Spinal cord (tissue), 9 donors: ENCODE measurements at regions not wholly inside any gene's neighbourhood (a gene's known extent, or its start where the extent isn't known, plus 50 kb on each side); places are given as distances from the start of the nearest gene placed in this dataset.

Experiments
- DNase-seq, 6 donors: peaks; one replicate each; pipeline versions ENCODE4 v3.0.0 to v3.0.0-alpha.2; 2013 to 2015; ENCODE audit warnings: low spot score in 6 of 6, low read depth in 4 of 6
- H3K27ac ChIP-seq: one replicate; pipeline ENCODE4 v1.5.1; 2013; ENCODE audit warnings: low read depth, low read length, control low read depth
- H3K27me3 ChIP-seq: one replicate; pipeline ENCODE4 v1.6.1; 2013; ENCODE audit warnings: low read length; ENCODE audit not compliant: control insufficient read depth, insufficient read depth
- H3K36me3 ChIP-seq: one replicate; pipeline ENCODE4 v1.6.1; 2013; ENCODE audit warnings: low read length; ENCODE audit not compliant: control insufficient read depth, insufficient read depth
- H3K4me1 ChIP-seq: one replicate; pipeline ENCODE4 v1.6.1; 2013; ENCODE audit warnings: low read length; ENCODE audit not compliant: control insufficient read depth, insufficient read depth
- H3K4me3 ChIP-seq: one replicate; pipeline ENCODE4 v1.5.1; 2013; ENCODE audit warnings: low read depth, low read length, control low read depth
- H3K9me3 ChIP-seq: one replicate; pipeline ENCODE4 v1.6.1; 2013; ENCODE audit warnings: low read length; ENCODE audit not compliant: control insufficient read depth, insufficient read depth
- WGBS: methylation state at CpG from one replicate; pipeline ENCODE4 v1.1.5; 2013; ENCODE audit warnings: missing lambda C conversion rate; ENCODE audit not compliant: insufficient coverage; 5-methylcytosine and 5-hydroxymethylcytosine counted together
- donor health status: healthy.

DNA sequence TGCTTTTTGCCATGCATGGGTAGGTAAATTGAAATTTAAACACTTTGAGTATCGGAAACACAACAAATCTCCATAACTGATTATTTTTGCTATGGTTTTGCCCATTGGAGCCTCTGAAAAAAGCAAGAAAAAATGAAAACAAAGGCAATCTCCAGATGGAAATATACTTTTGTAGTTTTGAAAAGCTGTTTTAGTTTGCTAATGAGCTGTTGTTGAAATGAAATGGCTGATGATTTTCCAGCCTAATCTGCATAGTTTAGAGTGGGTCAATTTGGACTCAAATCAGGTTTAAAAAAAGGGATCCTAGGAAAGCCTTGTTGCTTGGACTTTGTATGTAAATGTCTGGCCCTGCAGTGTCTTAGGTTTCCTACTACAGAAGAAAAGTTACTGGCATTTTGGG is 285.8 kb downstream of the CAAP1 start:
- no peaks in the 10 kb centered on the region for H3K27me3 ChIP-seq
- peak in 2 of 6 donors; percentile 9 to 15 for DNase-seq
- no peaks in the 10 kb centered on the region for H3K4me1 ChIP-seq
- no CpG with 5 or more reads among the region's 1 CpG for WGBS
- no peaks in the 10 kb centered on the region for H3K9me3 ChIP-seq
- H3K36me3 ChIP-seq: no peaks in the 10 kb centered on the region
- H3K27ac ChIP-seq: peak overlapping the region; percentile 11
- H3K4me3 ChIP-seq: no peak overlapping the region

DNA sequence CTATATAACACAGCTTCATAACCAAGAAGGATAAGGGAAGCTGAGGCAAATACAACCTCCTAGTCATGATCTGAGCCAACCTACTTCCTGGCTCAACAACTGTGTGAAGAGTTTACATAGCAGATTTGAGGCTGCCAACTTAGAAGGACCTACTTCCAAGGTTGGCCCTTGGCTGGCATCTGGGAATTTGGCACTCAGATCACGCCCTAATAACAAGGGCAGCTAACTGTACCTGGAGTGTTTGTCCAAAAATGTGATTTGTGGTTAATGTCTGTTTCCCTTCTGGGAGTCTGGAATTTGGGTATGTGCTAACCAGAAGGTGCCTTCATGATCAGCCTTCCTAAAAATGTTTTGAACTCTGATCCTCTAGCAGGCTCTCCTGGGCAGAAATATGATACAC is 287.2 kb downstream of the CAAP1 start:
- no CpG with 5 or more reads among the region's 1 CpG for WGBS
- H3K27ac ChIP-seq: no peak overlapping the region

DNA sequence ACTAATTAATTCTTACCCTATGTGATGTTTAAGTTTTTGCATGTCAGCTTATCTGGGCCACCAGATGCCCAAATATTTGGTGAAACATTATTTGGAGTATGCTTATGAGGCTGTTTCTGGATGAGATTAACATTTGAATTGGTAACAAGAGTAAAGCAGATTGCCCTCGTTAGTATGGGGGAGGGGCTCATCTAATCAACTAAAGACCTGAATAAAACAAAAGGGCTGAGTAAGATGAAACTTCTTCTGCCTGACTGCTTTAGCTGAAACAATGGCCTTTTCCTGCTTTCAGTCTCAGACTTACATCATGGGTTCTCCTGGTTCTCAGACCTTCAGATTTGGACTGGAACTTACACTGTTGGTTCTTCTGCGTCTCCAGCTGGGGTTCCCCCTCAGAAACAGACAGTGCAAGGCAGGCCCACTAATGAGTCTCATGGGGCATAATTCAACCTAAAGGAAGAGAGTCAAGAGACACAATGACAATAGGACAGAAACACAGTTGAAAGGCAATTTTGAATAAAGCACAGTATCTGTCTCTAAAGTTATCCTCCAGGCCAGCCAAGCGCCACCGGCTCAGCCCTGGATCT is 288.4 kb downstream of the CAAP1 start:
- Histone ChIP-seq H3K9me3 (no peaks in the 10 kb centered on the region), H3K27me3 (no peaks in the 10 kb centered on the region), H3K4me1 (no peaks in the 10 kb centered on the region), H3K27ac (no peak overlapping the region), H3K4me3 (no peak overlapping the region), H3K36me3 (no peaks in the 10 kb centered on the region)
- peak in 1 of 6 donors; percentile 20 for DNase-seq
- WGBS: 73% methylated on average over 1 of the region's 4 CpGs

More for the DNA sequence above, 287.2 kb downstream of the CAAP1 start:
- DNase-seq: no peak
- Histone ChIP-seq H3K9me3 (no peaks in the 10 kb centered on the region), H3K36me3 (no peaks in the 10 kb centered on the region), H3K4me3 (no peak overlapping the region), H3K27me3 (no peaks in the 10 kb centered on the region), H3K4me1 (no peaks in the 10 kb centered on the region)

DNA sequence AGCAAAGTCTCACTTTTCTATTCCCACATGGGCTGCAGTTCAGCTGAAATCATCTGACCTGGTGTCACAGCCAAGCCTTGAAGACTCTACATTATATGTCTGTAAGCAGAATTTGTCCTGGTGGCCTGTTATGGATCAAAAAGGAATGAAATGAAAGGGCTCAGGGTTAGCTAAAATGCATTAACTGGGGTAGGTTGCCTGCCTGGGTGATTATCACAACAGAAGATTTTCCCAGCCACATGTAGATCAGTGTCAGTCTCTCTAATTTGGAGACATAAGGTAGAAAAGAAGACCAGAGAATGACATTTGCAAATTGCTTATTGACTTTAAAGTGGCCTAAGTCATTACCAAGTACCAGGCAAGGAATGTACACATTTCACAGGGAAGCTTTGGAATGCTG is 289.0 kb downstream of the CAAP1 start:
- H3K27ac ChIP-seq: no peak overlapping the region
- no peak for DNase-seq
- no peaks in the 10 kb centered on the region for H3K27me3 ChIP-seq
- no peaks in the 10 kb centered on the region for H3K36me3 ChIP-seq
- H3K4me1 ChIP-seq: no peaks in the 10 kb centered on the region
- no peak overlapping the region for H3K4me3 ChIP-seq
- no peaks in the 10 kb centered on the region for H3K9me3 ChIP-seq

DNA sequence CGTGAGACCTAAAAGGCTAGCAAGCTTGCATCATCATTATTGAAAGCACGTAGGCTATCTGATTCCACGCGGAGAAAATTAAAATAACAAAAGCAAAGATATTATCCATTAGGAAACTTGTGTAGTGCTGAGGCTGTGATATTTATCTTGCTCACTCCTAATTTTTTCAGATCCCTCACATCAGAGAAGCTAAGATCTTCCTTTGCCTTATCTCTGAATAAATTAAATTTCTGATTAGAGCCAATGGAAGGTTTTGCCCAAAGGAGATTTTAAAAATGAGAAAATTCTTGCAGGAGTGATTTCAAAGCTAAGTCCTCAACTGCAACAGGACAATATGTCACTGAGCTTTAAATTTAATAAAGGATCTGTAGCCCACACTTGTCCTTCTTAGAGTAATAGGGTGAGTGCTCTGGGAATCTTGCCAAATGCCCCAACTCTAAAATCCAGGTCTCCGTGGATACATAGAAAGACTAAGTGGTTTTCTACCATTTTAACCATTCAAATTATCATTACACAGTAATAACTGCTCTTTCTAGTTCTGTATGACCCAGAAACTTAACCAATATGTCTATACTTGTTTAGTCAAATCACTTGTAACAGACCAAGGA is 295.0 kb downstream of the CAAP1 start:
- Histone ChIP-seq H3K27ac (no peak overlapping the region), H3K9me3 (no peaks in the 10 kb centered on the region), H3K27me3 (no peaks in the 10 kb centered on the region), H3K4me3 (no peak overlapping the region), H3K4me1 (no peaks in the 10 kb centered on the region), H3K36me3 (no peaks in the 10 kb centered on the region)
- DNase-seq: peak in 5 of 6 donors; percentile 26 to 79 (median 36)
- no CpG with 5 or more reads among the region's 5 CpGs for whole genome bisulfite sequencing

DNA sequence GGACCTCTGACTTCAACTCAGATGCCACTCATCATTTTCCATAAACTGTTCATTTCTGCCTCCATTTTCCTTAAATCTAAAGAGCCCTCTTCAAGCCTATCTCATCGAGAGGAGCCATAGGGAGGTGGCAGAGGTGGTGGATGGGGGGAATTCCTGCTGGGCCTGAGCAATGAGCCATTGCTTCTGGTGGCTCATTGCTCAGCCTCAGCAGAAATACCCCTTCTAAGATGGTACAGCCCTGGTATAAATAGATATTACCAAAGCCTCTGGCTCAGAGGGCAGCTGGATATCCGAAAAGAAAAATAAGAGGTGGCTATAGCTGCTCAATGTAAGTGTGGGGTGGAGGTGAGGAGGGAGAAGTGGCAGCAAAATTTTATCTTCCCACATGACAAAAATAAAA is 313.5 kb downstream of the CAAP1 start:
- no CpG with 5 or more reads among the region's 2 CpGs for WGBS
- Histone ChIP-seq H3K9me3 (no peaks in the 10 kb centered on the region), H3K27me3 (no peaks in the 10 kb centered on the region), H3K4me3 (no peak overlapping the region), H3K4me1 (no peaks in the 10 kb centered on the region), H3K36me3 (no peaks in the 10 kb centered on the region), H3K27ac (no peak overlapping the region)
- DNase-seq: no peak

DNA sequence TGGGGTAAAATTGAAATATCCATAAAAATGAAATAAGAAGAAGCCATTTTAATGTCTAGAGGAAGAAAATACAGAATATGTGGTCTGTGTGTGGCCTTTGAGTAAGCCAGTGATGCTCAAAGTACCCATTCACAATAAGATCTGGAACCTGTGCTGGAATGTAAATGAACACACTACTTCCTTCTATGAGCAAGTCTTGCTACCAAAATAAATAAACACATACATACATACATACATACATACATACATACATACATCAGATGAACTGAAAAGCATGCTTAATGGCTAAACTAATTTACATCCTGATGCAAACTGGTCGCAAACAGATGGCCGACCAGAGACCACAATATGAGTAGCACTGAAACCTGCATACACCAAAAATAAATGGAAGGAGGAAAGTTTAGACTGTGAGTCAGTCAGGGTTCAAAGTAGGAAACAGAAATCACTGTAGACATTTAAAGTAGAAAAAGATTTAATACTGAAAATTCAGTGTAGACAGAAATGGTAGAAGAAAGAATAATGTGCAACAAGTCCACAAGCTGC is 317.6 kb downstream of the CAAP1 start:
- Histone ChIP-seq H3K4me1 (no peaks in the 10 kb centered on the region), H3K36me3 (no peaks in the 10 kb centered on the region), H3K9me3 (no peaks in the 10 kb centered on the region), H3K27me3 (no peaks in the 10 kb centered on the region), H3K27ac (no peak overlapping the region), H3K4me3 (no peak overlapping the region)
- no CpG with 5 or more reads among the region's 2 CpGs for WGBS
- no peak for DNase-seq

DNA sequence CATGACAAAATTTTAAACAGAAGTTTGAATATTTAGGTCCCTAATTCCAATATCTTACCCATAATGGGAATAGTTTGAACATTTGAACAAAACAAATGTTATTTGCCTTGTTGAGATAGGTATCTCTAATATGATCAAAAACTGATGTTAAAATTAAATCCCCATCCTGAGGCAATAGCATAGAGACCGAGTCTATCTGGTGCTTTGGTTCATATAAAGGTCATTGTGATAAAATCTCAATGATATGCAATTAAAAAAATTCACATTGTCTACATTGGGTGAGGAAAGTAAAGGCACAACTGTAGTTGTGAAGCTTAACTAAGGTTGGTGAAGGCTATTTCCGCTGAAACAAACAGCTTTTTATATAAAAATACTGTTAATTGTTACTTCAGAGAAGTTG is 318.3 kb downstream of the CAAP1 start:
- WGBS: no CpG with 5 or more reads among the region's 2 CpGs
- H3K36me3 ChIP-seq: no peaks in the 10 kb centered on the region
- H3K4me1 ChIP-seq: no peaks in the 10 kb centered on the region
- H3K4me3 ChIP-seq: no peak overlapping the region
- no peak overlapping the region for H3K27ac ChIP-seq
- no peaks in the 10 kb centered on the region for H3K9me3 ChIP-seq
- no peak for DNase-seq
- H3K27me3 ChIP-seq: no peaks in the 10 kb centered on the region

DNA sequence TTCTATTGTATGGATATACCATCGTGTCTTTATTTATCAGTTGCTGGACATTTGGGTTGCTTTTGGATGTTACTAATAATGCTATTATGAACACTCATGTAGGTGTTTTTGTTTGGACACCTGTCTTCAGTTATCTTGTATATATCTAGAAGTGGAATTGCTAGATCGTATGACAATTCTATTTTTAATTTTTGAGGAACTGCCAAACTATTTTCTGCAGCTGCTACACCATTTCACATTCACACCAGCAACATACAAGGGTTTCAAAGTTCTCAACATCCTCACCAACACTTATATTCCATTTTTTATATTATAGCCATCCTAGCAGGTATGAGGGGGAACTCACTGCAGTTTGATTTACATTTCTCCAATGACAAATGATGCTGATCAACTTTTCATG is 324.6 kb downstream of the CAAP1 start:
- WGBS: no CpG with 5 or more reads among the region's 2 CpGs
- no peaks in the 10 kb centered on the region for H3K9me3 ChIP-seq
- H3K36me3 ChIP-seq: no peaks in the 10 kb centered on the region
- no peaks in the 10 kb centered on the region for H3K27me3 ChIP-seq
- no peak for DNase-seq
- H3K4me1 ChIP-seq: no peaks in the 10 kb centered on the region
- no peak overlapping the region for H3K4me3 ChIP-seq
- H3K27ac ChIP-seq: no peak overlapping the region

DNA sequence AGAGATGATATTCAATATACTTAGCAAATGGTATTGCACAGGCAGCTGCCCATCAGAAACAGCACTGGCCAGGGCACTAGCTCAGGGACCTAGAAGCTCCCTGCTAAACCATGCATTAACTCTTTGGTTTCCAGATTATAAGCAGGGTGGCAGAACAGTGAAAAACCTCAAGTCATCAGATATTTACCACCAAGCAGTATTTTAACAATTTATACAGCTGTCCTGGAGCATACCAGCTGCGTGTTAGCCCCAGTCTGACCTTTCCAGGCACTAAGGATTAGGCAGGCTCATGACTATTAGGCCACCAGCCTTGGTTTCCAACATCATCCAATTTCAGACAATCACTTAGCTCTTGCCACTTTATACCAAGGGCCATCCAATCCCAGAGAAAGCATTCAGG is 326.5 kb downstream of the CAAP1 start:
- H3K27ac ChIP-seq: no peak overlapping the region

More for the DNA sequence above, 326.5 kb downstream of the CAAP1 start:
- no peak for DNase-seq
- Histone ChIP-seq H3K27me3 (no peaks in the 10 kb centered on the region), H3K9me3 (no peaks in the 10 kb centered on the region), H3K4me3 (no peak overlapping the region), H3K36me3 (no peaks in the 10 kb centered on the region), H3K4me1 (no peaks in the 10 kb centered on the region)
- 82% methylated on average over 1 of the region's 1 CpG for WGBS
